ENCODE measurements at regions not wholly inside any gene's neighbourhood (a gene's known extent, or its start where the extent isn't known, plus 50 kb on each side); places are given as distances from the start of the nearest gene placed in this dataset.

DNA sequence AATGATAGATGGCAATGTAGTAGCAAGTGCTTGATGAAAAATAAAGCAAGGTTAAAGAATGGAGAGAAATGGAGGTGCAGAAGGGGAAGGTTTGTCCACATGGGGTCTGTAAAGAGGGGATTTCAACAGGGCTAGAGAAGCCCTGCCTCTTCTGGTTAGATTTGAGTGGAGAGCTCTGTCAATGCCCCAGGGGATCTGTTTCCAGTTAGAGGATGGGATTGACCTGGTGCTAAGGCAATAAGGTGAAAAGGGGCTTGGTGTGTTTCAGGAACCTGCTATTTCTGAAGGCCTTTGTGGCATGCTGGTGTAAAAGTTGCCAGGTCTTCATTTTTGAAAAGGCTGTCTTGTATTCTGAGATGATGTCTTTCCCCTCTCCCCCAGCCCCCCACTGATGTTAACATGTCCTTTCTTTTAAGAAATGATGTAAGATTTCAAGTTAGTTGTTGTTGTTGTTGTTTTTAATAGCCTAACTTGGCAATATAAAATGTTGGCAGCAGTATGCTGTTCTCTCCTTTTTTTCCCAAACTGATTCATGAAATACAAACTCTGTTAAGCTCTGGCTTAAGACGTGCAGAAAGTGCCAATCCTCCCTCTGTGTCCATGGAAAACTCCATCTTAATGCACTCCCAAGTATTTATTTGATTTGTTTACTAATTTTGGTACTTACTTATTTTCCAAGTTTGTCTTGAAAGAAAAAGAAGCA is 370.3 kb upstream of the ADGRL2 start:
- no peak for DNase-seq

DNA sequence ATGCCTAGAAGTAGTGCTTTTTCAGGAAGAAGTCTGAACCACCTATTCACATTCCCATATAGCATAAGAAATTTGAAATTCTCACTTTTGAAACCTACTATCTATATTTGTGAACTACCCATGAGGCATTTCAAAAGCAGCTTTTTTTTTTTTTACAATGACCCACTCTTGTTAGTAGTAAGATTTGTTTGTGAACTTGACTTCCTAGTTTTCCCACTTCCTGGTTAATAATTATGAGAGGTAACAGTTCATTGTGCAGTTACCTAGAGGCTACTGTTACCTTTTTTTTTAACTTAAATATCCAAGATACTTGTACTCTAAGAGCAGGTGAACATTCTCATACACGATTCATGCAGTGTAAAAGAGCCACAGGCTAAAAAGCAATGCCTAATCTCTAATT is 371.7 kb upstream of the ADGRL2 start:
- no peak for DNase-seq

DNA sequence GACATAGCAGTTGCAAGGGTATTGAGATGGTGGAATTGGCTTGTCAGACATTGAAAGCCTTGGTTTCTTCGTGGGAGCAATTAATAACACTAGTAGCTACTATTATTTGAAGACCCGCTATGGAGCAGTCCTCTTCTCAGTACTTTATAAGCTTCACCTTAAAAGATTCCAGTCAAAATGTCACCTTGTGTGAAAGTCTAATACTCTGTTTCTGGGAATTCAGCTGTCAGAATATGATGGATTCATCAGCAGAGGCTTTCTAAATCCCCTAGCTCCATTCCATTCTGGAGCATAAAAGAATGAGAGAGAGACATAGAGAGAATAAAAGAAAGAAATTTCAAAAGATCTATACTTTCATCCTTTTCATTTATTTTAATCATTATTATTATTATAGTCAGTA is 375.9 kb upstream of the ADGRL2 start:
- DNase-seq: no peak

DNA sequence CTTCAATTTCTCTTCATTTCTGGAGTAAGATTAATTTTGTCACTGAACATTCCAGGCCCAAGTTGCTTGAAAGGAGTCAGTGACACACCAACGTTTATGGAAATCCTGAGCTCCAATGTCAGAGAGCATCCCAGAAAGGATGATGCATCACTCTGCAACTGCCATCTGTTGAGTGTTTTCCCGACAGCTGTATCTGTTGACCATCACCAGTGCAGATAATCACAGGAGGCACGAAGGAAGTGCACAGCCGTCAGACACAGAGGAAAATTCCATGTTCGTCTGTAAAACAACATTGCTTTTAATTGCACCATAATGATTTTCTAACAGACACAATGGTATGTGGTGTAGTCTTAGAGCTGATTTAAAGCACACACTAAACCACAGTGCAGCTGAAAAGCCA is 376.7 kb upstream of the ADGRL2 start:
- peak in 1 of 2 experiments; percentile 28 for DNase-seq

DNA sequence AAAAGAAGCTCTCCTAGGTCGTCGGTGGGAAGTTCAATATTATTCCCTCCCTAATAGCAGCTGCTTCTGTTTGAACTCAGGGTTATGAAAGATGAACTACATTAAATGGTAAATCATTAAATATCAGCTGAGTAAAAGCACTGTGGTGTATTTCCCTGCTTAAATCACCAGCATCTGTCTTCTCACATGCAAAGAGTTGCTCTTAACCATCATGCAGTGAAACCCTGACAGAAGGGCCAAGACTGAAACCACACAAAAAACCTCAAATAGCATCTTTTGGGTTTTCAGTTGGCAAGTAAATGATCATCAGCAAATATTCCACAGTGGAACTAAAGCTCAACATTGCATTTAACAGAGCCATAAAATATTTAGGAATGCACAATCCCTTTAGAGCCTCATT is 380.0 kb upstream of the ADGRL2 start:
- DNase-seq: no peak

DNA sequence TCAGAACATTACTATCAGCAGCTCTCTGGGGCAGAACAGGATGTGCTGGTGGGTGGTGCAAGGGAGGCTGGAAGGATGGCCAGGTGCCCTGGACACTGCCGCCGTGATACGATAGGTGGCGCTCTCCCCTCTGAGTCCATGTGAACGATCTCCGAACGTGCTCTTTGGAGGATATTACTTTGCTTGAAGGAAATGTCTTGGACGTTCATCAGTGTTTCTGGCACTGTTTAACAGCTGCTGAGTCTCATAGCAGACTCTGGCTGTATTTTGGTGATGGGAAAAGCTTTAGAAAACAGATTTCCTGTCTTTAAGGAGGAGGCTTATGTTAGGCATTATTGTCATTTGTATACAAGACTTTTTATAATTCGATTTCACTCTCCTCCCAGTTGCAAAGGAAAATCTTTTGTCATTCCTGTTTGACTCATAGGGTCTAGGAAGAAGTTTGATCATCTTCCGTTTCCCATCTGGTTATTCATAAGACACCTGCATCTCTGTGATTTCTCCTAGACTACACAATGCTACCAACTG is 386.2 kb upstream of the ADGRL2 start:
- peak in 1 of 2 experiments; percentile 3 for DNase-seq

DNA sequence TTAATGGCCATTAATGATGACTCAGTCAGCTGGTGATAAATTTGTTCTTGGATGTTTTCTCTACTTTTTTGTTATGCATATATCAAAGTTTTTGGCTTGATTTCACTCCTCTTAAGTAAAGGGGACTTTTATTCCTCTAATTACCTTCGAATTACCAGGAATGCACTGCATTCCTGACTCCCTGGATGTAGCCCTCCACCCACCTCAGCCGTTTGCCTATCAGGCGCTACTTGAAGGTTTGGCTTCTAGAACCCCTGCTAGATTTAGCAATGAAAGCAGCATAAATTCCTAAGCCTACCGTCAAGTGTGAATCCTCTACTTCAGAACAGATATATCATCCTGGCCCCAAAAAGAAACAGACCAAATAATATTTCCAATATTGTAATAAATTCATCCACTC is 387.8 kb upstream of the ADGRL2 start:
- no peak for DNase-seq

DNA sequence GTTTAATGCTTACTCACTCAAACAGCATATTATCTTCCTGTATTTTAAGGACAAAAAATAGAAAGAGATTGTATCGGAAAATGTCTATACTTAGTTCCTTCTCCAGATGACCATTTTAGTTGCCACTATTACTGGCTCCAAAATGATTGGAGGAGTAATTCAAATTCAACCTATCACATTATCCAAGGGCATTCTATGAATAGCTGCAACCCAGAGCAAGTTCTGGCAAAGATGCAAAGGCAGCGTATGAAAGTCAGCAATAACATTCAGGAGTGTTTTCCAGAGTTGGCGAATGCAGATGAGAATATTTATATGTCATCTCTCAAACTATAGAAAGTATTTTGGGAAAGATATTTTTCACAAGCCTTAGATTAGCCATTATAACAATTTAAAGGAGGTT is 389.8 kb upstream of the ADGRL2 start:
- DNase-seq: no peak

DNA sequence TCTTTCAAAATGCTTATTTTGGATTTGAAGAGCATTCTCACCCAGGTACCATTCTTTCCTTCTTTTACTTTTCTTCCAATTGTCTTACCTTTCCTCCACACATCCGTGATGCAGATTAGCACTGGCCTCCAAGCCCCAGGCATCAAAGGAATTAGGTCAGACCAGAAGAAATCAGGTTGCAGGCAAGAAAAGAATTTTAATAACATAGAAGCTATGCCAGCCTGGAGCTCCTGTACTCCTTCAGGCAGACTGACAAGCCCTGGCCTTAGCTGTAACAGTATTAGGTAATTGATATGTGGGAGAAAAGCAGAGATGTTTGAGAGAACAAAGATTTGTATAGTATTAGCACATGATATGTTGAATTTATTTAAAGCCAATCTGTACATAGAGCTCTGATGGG is 390.4 kb upstream of the ADGRL2 start:
- DNase-seq: no peak

DNA sequence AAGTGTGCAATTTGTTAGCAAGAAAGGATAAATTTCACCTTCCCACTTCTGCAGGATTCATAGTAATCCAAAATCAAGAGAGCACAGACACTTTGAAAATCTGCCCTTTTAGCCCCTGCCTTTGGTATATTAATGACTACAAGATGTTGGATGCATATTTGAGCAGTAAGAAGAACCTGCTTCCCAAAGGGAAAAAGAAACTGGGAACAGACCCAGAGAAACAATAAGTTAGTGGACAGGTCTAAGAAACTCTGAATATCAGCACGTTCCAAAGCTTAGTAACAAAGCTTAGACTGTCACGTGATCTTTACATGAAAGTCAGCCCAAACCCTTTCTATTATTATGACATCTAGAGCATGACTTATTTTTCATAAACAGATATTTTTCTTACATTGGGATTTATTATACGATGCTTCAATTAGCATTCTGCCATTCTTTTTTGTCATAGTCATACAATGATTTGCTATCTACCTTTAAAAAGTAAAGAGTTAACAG is 390.9 kb upstream of the ADGRL2 start:
- no peak for DNase-seq

DNA sequence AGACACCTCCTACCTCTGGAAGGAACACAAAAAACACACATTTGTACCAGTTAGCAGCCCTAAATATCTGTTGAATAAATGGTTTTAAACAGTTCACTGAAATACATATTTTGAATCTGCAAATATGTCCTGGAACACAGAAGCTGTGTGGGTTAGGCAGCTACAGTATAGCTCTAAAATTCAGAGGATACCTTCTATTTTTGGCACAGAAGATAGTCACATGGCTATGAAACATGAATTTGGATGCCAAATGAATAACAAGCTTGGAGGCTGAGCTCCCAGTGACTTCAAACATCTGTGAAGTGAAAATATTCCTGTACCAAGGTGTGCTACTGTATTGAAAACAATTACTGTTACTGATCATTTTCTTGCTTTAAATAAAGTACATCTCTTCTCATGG is 391.5 kb upstream of the ADGRL2 start:
- DNase-seq: no peak

DNA sequence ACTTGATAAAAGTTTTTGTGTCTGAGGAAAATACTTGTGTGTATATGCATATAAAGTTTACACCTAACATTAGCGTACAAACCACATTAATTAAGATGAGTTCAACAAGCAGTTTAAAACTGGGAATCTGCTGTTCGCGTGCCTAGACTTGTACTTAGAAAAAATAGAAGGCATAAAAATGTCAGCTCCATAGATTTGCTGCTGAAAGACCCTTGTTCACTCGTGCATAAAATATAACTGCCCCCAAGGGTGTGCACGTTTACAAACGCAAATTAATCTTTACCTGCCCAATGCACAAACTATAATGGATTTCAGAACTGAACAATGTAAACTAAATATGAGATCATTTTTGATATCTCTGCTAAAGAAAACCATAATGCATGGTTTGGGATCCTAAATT is 392.3 kb upstream of the ADGRL2 start:
- DNase-seq: no peak

DNA sequence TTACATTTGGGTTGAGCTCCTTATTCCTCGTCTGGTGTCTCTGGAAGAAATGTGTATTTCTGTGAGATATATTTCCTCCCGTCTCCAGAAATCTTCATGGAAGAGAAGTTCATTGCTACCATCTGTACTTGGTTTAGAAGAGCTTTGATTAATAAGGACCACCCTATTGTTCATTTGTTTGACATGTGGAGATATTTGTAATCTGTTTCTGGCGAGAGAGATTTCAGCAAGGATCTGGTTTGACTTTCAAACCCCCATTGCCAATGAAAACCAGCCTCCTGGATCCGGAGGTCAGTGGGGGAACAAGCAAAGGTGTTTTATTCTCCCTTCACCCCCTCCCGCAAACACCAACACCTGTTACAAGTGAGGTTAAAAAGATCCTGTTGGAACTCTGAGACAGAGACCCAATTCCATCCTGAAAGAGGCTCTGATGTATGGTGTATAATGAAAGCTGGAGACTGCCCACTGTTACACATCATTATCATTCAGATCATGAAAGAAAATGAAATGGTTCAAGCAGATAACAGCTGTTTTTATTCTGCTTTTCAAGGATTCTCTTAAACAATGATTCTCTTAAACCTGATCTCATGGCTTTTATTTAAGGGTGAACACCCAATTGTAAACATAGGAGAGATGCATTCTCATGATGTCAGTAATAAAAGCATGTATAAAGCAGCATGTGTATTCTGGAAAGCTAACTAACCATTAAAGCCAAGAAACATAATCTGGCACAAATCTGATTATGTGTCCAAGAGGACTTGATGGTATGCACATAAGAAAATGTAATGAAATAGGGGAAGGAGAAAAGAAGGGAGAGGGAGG is 393.5 kb upstream of the ADGRL2 start:
- DNase-seq: no peak

DNA sequence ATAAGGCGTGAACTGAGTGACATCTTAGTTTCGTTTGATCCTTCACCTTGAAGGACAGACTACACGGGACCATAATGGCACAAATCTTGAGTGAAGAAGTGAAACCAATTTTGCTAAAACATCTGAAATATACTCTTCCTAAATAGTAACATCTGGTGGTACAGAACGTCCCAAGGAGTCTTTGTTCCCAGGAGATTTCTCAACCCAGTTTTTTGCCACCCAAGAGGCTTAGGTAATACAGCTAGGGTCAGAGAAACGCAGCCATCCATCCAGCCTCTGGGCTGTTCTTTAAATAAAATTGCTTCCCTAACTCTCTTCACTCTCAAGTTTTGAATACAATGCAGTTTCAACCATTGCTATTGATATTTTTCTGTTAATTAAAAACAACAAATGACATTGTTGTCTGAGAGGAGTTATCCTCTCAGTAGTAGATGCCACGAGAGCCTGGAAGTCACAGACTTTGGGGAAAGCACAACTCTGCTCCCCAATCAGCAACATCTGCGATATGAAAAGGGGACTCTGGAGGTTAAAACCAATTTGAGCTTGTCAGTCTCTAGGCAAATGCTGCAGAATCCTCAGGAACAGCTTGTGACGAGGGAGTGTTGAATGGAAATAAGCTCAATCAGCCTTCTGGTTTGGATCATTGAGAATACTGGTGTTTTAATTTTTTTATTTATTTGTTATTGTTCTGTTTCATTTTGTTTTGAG is 394.3 kb upstream of the ADGRL2 start:
- no peak for DNase-seq

DNA sequence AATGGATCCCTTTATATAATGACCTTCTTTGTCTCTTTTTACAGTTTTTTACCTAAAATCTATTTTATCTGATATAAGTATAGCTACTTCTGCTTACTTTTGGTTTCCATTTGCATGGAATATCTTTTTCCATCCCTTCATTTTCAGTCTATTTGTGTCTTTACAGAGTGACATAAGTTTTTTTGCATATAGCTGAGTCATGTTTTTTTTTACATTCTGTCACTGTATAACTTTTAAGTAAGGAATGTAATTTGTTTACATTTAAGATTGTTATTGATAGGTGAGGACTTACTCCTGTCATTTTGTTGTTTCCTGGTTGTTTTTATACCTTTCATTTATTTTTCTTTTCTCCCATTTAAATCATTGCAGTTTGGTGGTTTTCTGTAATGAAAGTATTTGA is 402.7 kb upstream of the ADGRL2 start:
- no peak for DNase-seq

DNA sequence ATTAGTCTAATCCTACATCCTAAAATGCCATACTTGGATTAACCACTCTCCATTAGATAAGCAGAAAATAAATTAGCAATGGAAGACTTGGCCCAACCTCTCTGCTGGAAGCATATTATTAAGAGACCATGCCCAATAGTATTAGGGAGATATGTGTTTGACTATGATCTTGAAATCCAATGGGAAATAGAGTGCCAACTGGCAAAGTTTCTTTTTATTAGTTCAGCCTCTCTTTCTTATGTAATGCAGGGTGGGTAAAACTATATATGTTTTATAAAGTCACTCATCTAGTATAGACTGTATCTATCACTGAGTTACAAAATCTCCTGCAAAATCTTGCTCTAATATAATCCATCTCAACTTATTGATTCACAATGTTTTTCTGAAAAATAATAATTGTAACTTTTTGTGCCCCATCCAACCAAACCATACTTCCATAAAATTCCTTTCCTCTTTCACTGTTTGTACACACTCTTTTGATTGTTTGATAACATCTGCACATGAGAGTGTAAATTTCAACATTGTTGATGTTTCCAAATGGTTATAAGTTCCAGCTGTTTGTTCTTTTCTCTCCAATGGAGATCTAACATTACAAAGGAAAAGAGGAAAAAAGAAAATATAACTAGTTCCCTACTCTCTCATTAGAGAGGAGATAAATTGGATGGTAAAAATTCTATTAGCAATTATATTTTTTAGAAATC is 408.1 kb upstream of the ADGRL2 start:
- no peak for DNase-seq

DNA sequence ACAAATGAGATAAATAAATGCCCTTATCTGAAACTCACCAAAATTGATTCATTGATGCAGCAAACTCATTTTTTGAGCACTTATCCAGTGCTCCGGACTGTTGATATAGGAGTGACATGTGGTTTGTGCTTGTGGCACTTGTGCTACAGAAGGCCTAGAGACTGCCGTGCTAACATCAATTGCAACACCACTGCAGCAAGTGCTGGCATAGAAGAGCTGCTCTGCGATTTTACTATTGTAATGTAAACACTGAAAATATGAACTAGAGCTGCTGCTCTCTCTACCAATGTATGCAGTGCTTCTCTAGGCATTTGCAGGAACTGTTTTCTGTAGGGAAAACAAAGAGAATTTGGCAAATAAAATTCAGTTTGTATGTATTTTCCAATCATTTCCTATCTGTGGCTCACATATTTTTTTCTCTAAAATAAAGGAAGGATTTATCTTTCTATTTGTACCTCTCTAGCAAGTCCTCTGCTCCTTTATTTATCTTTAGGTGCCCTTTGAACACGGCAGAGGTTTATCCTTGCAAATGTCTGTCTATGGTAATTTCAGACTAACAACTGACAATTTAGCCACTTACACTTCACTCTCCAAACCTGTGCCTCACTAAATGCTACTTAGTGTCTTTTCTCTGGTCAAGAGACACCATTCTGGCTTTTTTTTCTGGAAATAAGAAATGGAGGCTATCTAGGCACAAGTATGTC is 409.5 kb upstream of the ADGRL2 start:
- no peak for DNase-seq

DNA sequence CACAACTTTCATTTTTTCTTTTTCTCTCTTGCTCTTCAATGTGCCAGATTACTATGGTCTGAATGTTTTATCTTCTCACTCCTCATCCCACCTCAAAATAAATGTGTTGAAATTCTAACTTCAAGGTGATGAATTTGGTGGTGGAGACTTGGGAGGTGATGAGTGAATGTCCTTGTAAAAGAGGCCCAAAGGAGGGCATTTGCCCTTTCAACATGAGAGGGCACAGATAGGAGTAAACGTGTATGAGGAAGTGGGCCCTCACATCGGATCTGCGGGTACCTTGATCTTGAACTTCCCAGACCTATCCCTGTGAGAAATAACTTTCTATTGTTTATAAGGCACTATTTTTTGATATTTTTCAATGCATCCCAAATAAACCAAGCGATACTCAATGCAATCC is 412.3 kb upstream of the ADGRL2 start:
- no peak for DNase-seq

DNA sequence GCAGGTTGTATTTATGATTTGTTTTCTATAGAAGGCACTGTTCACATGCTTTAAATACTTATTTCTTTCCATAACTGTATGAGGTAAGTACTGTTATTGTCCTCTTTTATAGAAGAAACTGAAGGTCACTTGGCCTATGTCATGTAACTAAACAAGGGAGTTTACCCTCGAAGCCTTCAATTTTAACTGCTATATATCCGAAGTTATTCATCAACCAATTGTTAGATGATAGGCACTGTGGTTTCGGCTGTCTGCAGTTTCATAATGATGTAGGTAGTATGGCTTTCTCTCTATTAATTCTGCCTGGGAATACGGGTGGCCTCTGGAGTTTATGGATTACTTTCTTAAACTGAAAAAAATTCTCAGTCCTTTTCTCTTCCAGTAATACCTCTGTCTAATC is 413.3 kb upstream of the ADGRL2 start:
- DNase-seq: no peak

DNA sequence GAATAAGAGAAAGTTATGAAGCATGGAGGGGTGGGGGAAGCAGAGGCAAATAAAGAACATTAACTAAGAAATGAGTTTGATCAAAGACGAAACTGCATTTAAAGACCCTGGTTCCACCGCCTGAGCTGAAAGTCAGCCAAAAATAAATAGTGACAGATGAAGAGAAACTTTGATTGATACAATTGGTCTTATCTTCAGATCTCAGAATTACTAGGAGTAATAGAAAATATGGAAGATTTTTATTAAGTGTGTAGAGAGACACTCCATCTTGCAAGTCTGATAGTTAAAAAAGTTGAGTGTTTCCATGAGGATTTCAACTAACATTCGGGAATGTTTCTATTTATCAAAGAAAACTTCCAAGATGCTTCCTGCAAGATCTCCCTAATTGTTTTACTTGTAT is 418.2 kb upstream of the ADGRL2 start:
- no peak for DNase-seq

DNA sequence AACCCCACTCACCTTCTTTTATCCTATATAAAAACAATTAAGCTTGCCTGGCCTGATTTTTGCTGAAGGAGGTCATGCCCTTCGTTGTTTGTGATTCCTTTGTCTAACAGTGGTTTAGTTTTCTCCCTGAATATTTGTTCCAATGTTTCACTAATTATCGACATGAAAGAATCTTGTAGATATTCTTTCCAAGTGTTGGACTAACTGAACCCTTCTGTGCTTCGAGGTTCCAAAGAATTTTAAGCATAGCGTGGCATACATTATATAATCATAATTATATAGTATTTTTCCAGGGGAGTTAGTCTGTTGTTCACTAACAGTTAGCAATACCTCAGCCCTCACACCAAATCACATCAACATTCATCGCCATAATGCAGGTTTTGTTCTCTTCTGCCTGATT is 418.9 kb upstream of the ADGRL2 start:
- no peak for DNase-seq

DNA sequence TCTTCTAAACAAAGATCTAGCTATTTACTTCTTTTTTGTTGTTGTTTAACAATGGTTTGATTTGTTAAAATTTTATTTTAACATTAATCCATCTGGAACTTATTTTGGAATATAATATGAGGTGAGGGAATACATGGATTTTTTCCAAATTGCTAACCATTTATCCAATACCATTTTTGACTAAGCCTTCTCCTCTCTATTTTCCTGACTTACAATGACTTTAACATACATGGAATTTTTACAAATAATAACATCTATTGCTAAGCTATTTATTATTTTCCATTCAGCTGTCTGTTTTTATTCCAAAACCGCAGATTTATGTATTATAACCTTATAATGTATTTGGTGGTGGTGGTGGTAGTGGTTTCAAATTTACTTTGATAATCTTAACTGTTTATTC is 420.3 kb upstream of the ADGRL2 start:
- DNase-seq: no peak
